ENCODE measurements at regions not wholly inside any gene's neighbourhood (a gene's known extent, or its start where the extent isn't known, plus 50 kb on each side); places are given as distances from the start of the nearest gene placed in this dataset.

DNA sequence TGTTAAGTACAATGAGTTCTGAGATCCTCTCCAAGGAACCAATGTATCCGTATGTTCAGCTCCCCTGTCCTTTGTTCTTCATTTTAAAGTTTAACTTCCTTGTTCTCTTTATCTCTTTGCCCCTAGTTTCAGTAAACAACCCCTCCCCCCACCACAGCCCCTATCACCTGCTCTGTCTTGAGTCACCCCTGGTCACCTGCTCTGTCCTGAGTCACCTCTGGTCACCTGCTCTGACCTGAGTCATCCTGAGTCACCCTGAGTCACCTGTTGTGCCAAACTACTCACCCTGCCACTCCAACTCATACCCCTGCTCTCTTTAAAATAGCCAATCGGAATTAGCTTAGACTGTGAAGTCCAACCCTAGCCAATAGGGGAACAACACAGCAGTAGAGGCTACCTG lies 288.7 kb upstream of the CDYL start:
- H3K27me3 ChIP-seq (ENCODE audit: insufficient read depth, low read depth, low read length) = no peaks in the 10 kb centered on the region
- no peak overlapping the region for H3K27ac ChIP-seq (ENCODE audit: low read length)
- H3K9me3 ChIP-seq (ENCODE audit: low read length) = no peaks in the 10 kb centered on the region
- H3K79me2 ChIP-seq (replicated peaks; ENCODE audit: insufficient read depth, low read length) = no peaks in the 10 kb centered on the region
- H4K20me1 ChIP-seq (ENCODE audit: insufficient read depth) = no peaks in the 10 kb centered on the region
- no peaks in the 10 kb centered on the region for H3K36me3 ChIP-seq (ENCODE audit: insufficient read depth, low read length)
- TF ChIP-seq, protein P1, sequence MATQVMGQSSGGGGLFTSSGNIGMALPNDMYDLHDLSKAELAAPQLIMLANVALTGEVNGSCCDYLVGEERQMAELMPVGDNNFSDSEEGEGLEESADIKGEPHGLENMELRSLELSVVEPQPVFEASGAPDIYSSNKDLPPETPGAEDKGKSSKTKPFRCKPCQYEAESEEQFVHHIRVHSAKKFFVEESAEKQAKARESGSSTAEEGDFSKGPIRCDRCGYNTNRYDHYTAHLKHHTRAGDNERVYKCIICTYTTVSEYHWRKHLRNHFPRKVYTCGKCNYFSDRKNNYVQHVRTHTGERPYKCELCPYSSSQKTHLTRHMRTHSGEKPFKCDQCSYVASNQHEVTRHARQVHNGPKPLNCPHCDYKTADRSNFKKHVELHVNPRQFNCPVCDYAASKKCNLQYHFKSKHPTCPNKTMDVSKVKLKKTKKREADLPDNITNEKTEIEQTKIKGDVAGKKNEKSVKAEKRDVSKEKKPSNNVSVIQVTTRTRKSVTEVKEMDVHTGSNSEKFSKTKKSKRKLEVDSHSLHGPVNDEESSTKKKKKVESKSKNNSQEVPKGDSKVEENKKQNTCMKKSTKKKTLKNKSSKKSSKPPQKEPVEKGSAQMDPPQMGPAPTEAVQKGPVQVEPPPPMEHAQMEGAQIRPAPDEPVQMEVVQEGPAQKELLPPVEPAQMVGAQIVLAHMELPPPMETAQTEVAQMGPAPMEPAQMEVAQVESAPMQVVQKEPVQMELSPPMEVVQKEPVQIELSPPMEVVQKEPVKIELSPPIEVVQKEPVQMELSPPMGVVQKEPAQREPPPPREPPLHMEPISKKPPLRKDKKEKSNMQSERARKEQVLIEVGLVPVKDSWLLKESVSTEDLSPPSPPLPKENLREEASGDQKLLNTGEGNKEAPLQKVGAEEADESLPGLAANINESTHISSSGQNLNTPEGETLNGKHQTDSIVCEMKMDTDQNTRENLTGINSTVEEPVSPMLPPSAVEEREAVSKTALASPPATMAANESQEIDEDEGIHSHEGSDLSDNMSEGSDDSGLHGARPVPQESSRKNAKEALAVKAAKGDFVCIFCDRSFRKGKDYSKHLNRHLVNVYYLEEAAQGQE (IDR thresholded peaks at IDR 0.05; ENCODE audit: borderline replicate concordance) = no peak
- no peak for TF ChIP-seq EP300 (conservative IDR thresholded peaks at IDR 0.05; ENCODE audit: poor library complexity, severe bottlenecking)
- no peak for TF ChIP-seq MXI1 (conservative IDR thresholded peaks at IDR 0.05; ENCODE audit: poor library complexity, severe bottlenecking)
- no peak for TF ChIP-seq TAF1 (IDR thresholded peaks at IDR 0.05; ENCODE audit: low read depth)
- no peak overlapping the region for H3K4me3 ChIP-seq (ENCODE audit: low read length)
- no peaks in the 10 kb centered on the region for H3K9me2 ChIP-seq (ENCODE audit: insufficient read depth, low read length)
- H2AFZ ChIP-seq (ENCODE audit: low read depth, low read length) = no peak overlapping the region
- no peak overlapping the region for H3K4me2 ChIP-seq (ENCODE audit: low read length)
- H3K9ac ChIP-seq (ENCODE audit: low read length) = no peak overlapping the region
- no peaks in the 10 kb centered on the region for H3F3A ChIP-seq (ENCODE audit: insufficient read depth, low read length, poor library complexity, severe bottlenecking)

DNA sequence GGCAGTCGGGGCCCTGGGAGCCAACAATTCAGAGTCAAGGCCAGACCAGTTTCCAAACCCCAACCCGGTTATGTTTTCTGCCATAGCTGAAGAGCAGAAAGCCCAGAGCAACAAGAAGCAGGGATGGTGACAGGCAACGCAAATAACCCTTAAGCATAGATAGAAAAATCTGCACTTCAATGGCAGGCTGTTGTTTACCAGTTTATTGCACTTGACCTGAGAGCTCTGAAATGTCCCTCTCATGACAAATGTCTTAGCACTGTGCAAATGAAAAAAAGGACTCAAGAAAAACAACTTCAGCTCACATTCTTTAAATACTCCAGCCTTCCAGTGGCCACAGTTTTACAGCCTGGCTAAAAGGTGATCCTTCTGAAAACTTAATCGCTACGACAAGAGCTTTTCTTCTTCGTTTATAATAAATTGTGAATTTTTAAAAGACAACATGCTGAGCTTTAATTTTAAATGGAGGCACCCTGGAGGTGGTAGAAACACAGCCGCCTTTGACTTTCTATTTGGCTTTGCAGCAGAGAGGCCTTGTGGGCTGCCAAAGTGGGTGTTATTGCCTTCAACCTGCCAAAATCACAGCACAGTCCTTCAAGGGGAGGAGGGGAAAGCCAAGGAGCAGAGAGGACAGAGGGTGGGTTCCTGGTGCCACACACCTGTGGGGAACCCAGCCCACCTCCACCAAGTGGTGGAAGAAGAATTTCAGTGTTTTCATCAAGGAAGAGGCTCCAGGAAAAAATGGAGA lies 289.5 kb upstream of the CDYL start:
- H3K9ac ChIP-seq (ENCODE audit: low read length) = no peak overlapping the region
- no peak overlapping the region for H3K4me3 ChIP-seq (ENCODE audit: low read length)
- no peaks in the 10 kb centered on the region for H4K20me1 ChIP-seq (ENCODE audit: insufficient read depth)
- no peaks in the 10 kb centered on the region for H3K36me3 ChIP-seq (ENCODE audit: insufficient read depth, low read length)
- no peaks in the 10 kb centered on the region for H3K9me2 ChIP-seq (ENCODE audit: insufficient read depth, low read length)
- TF ChIP-seq SMC3 (conservative IDR thresholded peaks at IDR 0.05; ENCODE audit: poor library complexity) (no peak), POLR2AphosphoS5 (IDR thresholded peaks at IDR 0.05) (no peak), EP300 (conservative IDR thresholded peaks at IDR 0.05; ENCODE audit: poor library complexity, severe bottlenecking) (no peak), TAF1 (IDR thresholded peaks at IDR 0.05; ENCODE audit: low read depth) (no peak), MXI1 (conservative IDR thresholded peaks at IDR 0.05; ENCODE audit: poor library complexity, severe bottlenecking) (no peak)
- no peak overlapping the region for H2AFZ ChIP-seq (ENCODE audit: low read depth, low read length)
- H3K27ac ChIP-seq (ENCODE audit: low read length) = no peak overlapping the region
- H3K79me2 ChIP-seq (replicated peaks; ENCODE audit: insufficient read depth, low read length) = no peaks in the 10 kb centered on the region
- no peak overlapping the region for H3K4me2 ChIP-seq (ENCODE audit: low read length)
- no peaks in the 10 kb centered on the region for H3K9me3 ChIP-seq (ENCODE audit: low read length)
- no peaks in the 10 kb centered on the region for H3F3A ChIP-seq (ENCODE audit: insufficient read depth, low read length, poor library complexity, severe bottlenecking)
- H3K27me3 ChIP-seq (ENCODE audit: insufficient read depth, low read depth, low read length) = no peaks in the 10 kb centered on the region

- H3K27ac ChIP-seq (ENCODE audit: low read length) = no peak overlapping the region
- no peaks in the 10 kb centered on the region for H3K9me2 ChIP-seq (ENCODE audit: insufficient read depth, low read length)
- no peak overlapping the region for H2AFZ ChIP-seq (ENCODE audit: low read depth, low read length)
- H3K9ac ChIP-seq (ENCODE audit: low read length) = no peak overlapping the region
- H3K9me3 ChIP-seq (ENCODE audit: low read length) = no peaks in the 10 kb centered on the region
- TF ChIP-seq, protein P1 (IDR thresholded peaks at IDR 0.05; ENCODE audit: borderline replicate concordance) = no peak
- TF ChIP-seq SMC3 (conservative IDR thresholded peaks at IDR 0.05; ENCODE audit: poor library complexity) (no peak), MXI1 (conservative IDR thresholded peaks at IDR 0.05; ENCODE audit: poor library complexity, severe bottlenecking) (no peak), RAD21 (conservative IDR thresholded peaks at IDR 0.05) (no peak), POLR2AphosphoS5 (IDR thresholded peaks at IDR 0.05) (no peak), TAF1 (IDR thresholded peaks at IDR 0.05; ENCODE audit: low read depth) (no peak)
- TF ChIP-seq, protein P2, sequence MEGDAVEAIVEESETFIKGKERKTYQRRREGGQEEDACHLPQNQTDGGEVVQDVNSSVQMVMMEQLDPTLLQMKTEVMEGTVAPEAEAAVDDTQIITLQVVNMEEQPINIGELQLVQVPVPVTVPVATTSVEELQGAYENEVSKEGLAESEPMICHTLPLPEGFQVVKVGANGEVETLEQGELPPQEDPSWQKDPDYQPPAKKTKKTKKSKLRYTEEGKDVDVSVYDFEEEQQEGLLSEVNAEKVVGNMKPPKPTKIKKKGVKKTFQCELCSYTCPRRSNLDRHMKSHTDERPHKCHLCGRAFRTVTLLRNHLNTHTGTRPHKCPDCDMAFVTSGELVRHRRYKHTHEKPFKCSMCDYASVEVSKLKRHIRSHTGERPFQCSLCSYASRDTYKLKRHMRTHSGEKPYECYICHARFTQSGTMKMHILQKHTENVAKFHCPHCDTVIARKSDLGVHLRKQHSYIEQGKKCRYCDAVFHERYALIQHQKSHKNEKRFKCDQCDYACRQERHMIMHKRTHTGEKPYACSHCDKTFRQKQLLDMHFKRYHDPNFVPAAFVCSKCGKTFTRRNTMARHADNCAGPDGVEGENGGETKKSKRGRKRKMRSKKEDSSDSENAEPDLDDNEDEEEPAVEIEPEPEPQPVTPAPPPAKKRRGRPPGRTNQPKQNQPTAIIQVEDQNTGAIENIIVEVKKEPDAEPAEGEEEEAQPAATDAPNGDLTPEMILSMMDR (IDR thresholded peaks at IDR 0.05; ENCODE audit: poor library complexity, severe bottlenecking) = no peak
- H4K20me1 ChIP-seq (ENCODE audit: insufficient read depth) = no peaks in the 10 kb centered on the region
- no peak overlapping the region for H3K4me2 ChIP-seq (ENCODE audit: low read length)
- H3K79me2 ChIP-seq (replicated peaks; ENCODE audit: insufficient read depth, low read length) = no peaks in the 10 kb centered on the region
- H3K4me3 ChIP-seq (ENCODE audit: low read length) = no peak overlapping the region
- H3K27me3 ChIP-seq (ENCODE audit: insufficient read depth, low read depth, low read length) = no peaks in the 10 kb centered on the region
- H3K36me3 ChIP-seq (ENCODE audit: insufficient read depth, low read length) = no peaks in the 10 kb centered on the region
- H3F3A ChIP-seq (ENCODE audit: insufficient read depth, low read length, poor library complexity, severe bottlenecking) = no peaks in the 10 kb centered on the region
Measured at GRCh38 chr6:4485735-4486134, 290.5 kb upstream of the CDYL start.
